Adrenal gland (tissue), 5 donors: ENCODE measurements at regions not wholly inside any gene's neighbourhood (a gene's known extent, or its start where the extent isn't known, plus 50 kb on each side); places are given as distances from the start of the nearest gene placed in this dataset.

Experiments
- POLR2A ChIP-seq, 2 donors: fragments of 450-650 bp; IDR thresholded peaks; one replicate each; pipeline ENCODE4 v1.6.1; 2017; ENCODE audit warnings: antibody characterized with exemption in 2 of 2, mild to moderate bottlenecking in 2 of 2, moderate library complexity in 1 of 2
- TF ChIP-seq, protein P1 (sequence below), 6 experiments: fragments of 450-650 bp in 4 of 6; fragments of 200-600 bp in 2 of 6; sonication (generic) in 1 of 6; IDR thresholded peaks; 1 replicate in 5 of 6; 2 replicates in 1 of 6; pipeline versions ENCODE4 v1.5.1 to v1.8.0; 2016 to 2021; ENCODE audit warnings: antibody characterized with exemption in 6 of 6, mild to moderate bottlenecking in 2 of 6, moderate library complexity in 1 of 6
- donor health status: DM: no; HTN: no; CAD: no.

DNA sequence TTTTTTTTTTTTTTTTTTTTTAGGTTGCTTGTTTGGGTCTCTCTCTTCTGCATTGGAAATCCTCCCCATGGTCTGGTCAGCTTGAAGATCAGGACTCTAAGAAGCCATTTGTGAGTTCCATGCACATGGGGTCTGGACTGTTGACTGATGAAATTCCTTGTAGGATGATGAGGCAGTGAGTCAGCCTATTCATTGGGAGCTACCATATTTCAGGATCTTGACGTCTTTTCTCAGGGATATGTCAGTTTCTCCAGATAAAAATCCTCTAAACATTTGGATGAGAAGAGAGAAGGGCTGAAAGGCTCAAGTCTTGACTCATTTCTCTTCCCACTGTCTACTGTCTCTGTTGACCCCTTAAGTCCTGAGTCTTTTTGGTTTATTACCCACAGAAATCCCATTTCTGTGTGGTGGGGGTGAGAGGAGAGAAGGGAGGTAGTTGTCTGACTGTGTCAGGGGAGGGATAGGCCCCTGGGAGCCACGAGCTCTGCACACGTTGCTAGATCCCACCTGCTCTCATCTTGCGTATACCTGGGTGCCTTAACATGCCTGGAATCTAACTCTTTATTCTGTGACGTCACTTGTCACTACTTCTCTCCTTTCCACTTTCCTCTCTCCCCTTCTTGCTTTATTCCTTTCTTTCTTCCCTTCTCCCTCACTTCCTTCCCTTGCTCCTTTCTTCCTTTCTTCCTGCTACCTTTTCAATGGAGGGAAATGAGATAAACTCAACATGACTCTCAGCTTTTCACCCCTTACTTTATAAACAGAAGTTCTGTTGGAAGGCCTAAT lies 333.1 kb upstream of the XYLT1 start:
- TF ChIP-seq, protein P1, sequence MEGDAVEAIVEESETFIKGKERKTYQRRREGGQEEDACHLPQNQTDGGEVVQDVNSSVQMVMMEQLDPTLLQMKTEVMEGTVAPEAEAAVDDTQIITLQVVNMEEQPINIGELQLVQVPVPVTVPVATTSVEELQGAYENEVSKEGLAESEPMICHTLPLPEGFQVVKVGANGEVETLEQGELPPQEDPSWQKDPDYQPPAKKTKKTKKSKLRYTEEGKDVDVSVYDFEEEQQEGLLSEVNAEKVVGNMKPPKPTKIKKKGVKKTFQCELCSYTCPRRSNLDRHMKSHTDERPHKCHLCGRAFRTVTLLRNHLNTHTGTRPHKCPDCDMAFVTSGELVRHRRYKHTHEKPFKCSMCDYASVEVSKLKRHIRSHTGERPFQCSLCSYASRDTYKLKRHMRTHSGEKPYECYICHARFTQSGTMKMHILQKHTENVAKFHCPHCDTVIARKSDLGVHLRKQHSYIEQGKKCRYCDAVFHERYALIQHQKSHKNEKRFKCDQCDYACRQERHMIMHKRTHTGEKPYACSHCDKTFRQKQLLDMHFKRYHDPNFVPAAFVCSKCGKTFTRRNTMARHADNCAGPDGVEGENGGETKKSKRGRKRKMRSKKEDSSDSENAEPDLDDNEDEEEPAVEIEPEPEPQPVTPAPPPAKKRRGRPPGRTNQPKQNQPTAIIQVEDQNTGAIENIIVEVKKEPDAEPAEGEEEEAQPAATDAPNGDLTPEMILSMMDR (IDR thresholded peaks at IDR 0.05): no peak
- TF ChIP-seq POLR2A (IDR thresholded peaks at IDR 0.05): no peak
